HEK293 (cell line): ENCODE measurements at regions not wholly inside any gene's neighbourhood (a gene's known extent, or its start where the extent isn't known, plus 50 kb on each side); places are given as distances from the start of the nearest gene placed in this dataset.

Experiments used
- CTCF ChIA-PET: fragments of 350-600 bp; formaldehyde crosslinking; extraction: SDS; loops from one replicate; lab custom pipeline; 2021; ENCODE audit warnings: antibody characterized with exemption; lab: Yijun Ruan, JAX
- POLR2A ChIA-PET: fragments of 300-600 bp; formaldehyde crosslinking; extraction: SDS; loops from one replicate; lab custom pipeline; 2020; ENCODE audit warnings: antibody characterized with exemption, inconsistent platforms; lab: Yijun Ruan, JAX
- H3K27ac ChIP-seq: fragments of 200-500 bp; sonication (Bioruptor generic); 2 replicates; pipeline ENCODE4 v1.5.1; 2014; ENCODE audit warnings: low read depth, low read length, control low read depth, inconsistent platforms; ENCODE audit errors: extremely low read depth
- H3K36me3 ChIP-seq, 2 experiments: fragments of 200-500 bp in 1 of 2; sonication (Bioruptor generic) in 1 of 2; 1 replicate in 1 of 2; 2 replicates in 1 of 2; pipeline ENCODE4 v1.5.1; 2014 to 2017; ENCODE audit warnings: inconsistent platforms in 2 of 2, low read length in 2 of 2; ENCODE audit not compliant: control insufficient read depth in 2 of 2, insufficient read depth in 1 of 2
- H3K4me1 ChIP-seq: fragments of 200-500 bp; sonication (Bioruptor generic); 2 replicates; pipeline ENCODE4 v1.5.1; 2014; ENCODE audit warnings: mild to moderate bottlenecking, low read length, inconsistent platforms; ENCODE audit not compliant: control insufficient read depth, insufficient read depth
- H3K4me3 ChIP-seq: 2 replicates; pipeline ENCODE4 v1.5.1; 2011; ENCODE audit warnings: low read depth, mild to moderate bottlenecking, control low read depth, low read length, moderate library complexity
- H3K9me3 ChIP-seq: fragments of 200-500 bp; sonication (Bioruptor generic); 2 replicates; pipeline ENCODE4 v1.5.1; 2014; ENCODE audit warnings: low read depth, low read length, inconsistent platforms; ENCODE audit not compliant: control insufficient read depth, insufficient read depth
- BCL11A ChIP-seq: fragments of 450-650 bp; formaldehyde crosslinking; IDR thresholded peaks from 2 replicates; pipeline ENCODE4 v1.5.1; 2016; ENCODE audit warnings: low read depth, missing biosample characterization, missing genetic modification characterization
- HOXD13 ChIP-seq: sonication (generic); formaldehyde crosslinking; IDR thresholded peaks from 2 replicates; pipeline ENCODE4 v1.8.0; 2022; ENCODE audit warnings: missing genetic modification reagents, borderline replicate concordance
- MYNN ChIP-seq: fragments of 450-650 bp; formaldehyde crosslinking; IDR thresholded peaks from 2 replicates; pipeline ENCODE4 v1.5.1; 2016; ENCODE audit warnings: missing biosample characterization, missing genetic modification characterization, borderline replicate concordance
- SETDB1 ChIP-seq: IDR thresholded peaks from one replicate; pipeline ENCODE4 v1.6.1; 2017; ENCODE audit warnings: mild to moderate bottlenecking, low read length, moderate library complexity, mixed read lengths; ENCODE audit not compliant: insufficient read length
- TSHZ1 ChIP-seq: fragments of 450-650 bp; formaldehyde crosslinking; IDR thresholded peaks from 2 replicates; pipeline ENCODE4 v1.5.1; 2016; ENCODE audit warnings: missing biosample characterization, missing genetic modification characterization, borderline replicate concordance
- ZBTB1 ChIP-seq: fragments of 450-650 bp; formaldehyde crosslinking; IDR thresholded peaks from 2 replicates; pipeline ENCODE4 v1.5.1; 2016; ENCODE audit warnings: missing biosample characterization, missing genetic modification characterization
- ZFHX2 ChIP-seq: fragments of 450-650 bp; formaldehyde crosslinking; conservative IDR thresholded peaks from 2 replicates; pipeline ENCODE4 v1.5.1; 2016; ENCODE audit warnings: missing biosample characterization, missing genetic modification characterization
- ZFP41 ChIP-seq: fragments of 450-650 bp; formaldehyde crosslinking; IDR thresholded peaks from 2 replicates; pipeline ENCODE4 v1.5.1; 2016; ENCODE audit warnings: missing biosample characterization, missing genetic modification characterization, borderline replicate concordance
- ZNF114 ChIP-seq: fragments of 450-650 bp; formaldehyde crosslinking; IDR thresholded peaks from 2 replicates; pipeline ENCODE4 v1.5.0; 2017; ENCODE audit warnings: missing biosample characterization, missing genetic modification characterization
- ZNF133 ChIP-seq: fragments of 450-650 bp; formaldehyde crosslinking; IDR thresholded peaks from 2 replicates; pipeline ENCODE4 v1.5.1; 2016; ENCODE audit warnings: missing biosample characterization, missing genetic modification characterization
- ZNF155 ChIP-seq: fragments of 450-650 bp; formaldehyde crosslinking; IDR thresholded peaks from 2 replicates; pipeline ENCODE4 v1.5.1; 2016; ENCODE audit warnings: missing biosample characterization, missing genetic modification characterization
- ZNF175 ChIP-seq: fragments of 450-650 bp; formaldehyde crosslinking; IDR thresholded peaks from 2 replicates; pipeline ENCODE4 v1.5.1; 2016; ENCODE audit warnings: missing biosample characterization, missing genetic modification characterization
- ZNF184 ChIP-seq: fragments of 450-650 bp; IDR thresholded peaks from 2 replicates; pipeline ENCODE4 v1.5.1; 2018; ENCODE audit warnings: missing biosample characterization, mild to moderate bottlenecking, missing genetic modification characterization
- ZNF302 ChIP-seq: fragments of 450-650 bp; formaldehyde crosslinking; IDR thresholded peaks from 2 replicates; pipeline ENCODE4 v1.5.1; 2016; ENCODE audit warnings: missing biosample characterization, missing genetic modification characterization, low read depth
- ZNF350 ChIP-seq: fragments of 450-650 bp; formaldehyde crosslinking; IDR thresholded peaks from 2 replicates; pipeline ENCODE4 v1.5.0; 2017; ENCODE audit warnings: missing biosample characterization, mild to moderate bottlenecking, missing genetic modification characterization
- ZNF426 ChIP-seq: fragments of 450-650 bp; formaldehyde crosslinking; IDR thresholded peaks from 2 replicates; pipeline ENCODE4 v1.5.1; 2017; ENCODE audit warnings: missing biosample characterization, missing genetic modification characterization, mild to moderate bottlenecking, inconsistent platforms, moderate library complexity
- ZNF513 ChIP-seq: fragments of 450-650 bp; IDR thresholded peaks from 2 replicates; pipeline ENCODE4 v1.5.1; 2018; ENCODE audit warnings: missing biosample characterization, missing genetic modification characterization
- ZNF529 ChIP-seq: fragments of 450-650 bp; formaldehyde crosslinking; IDR thresholded peaks from 2 replicates; pipeline ENCODE4 v1.5.1; 2017; ENCODE audit warnings: missing genetic modification characterization, missing biosample characterization; ENCODE audit not compliant: insufficient replicate concordance
- ZNF544 ChIP-seq: fragments of 450-650 bp; formaldehyde crosslinking; IDR thresholded peaks from 2 replicates; pipeline ENCODE4 v1.5.0; 2017; ENCODE audit warnings: missing biosample characterization, missing genetic modification characterization
- ZNF629 ChIP-seq: fragments of 450-650 bp; formaldehyde crosslinking; IDR thresholded peaks from 2 replicates; pipeline ENCODE4 v1.5.1; 2017; ENCODE audit warnings: missing biosample characterization, missing genetic modification characterization
- ZNF677 ChIP-seq: fragments of 450-650 bp; IDR thresholded peaks from 2 replicates; pipeline ENCODE4 v1.5.0; 2018; ENCODE audit warnings: missing biosample characterization, mild to moderate bottlenecking, missing genetic modification characterization, moderate library complexity
- ZSCAN18 ChIP-seq: fragments of 450-650 bp; formaldehyde crosslinking; IDR thresholded peaks from 2 replicates; pipeline ENCODE4 v1.5.1; 2016; ENCODE audit warnings: missing biosample characterization, missing genetic modification characterization
- ZXDB ChIP-seq: fragments of 450-650 bp; formaldehyde crosslinking; IDR thresholded peaks from 2 replicates; pipeline ENCODE4 v1.5.1; 2016; ENCODE audit warnings: missing biosample characterization, missing genetic modification characterization

GRCh38 chr11:81211050-81211449, 1522.6 kb downstream of the FAM181B start (continued):
- no peak for TF ChIP-seq ZNF175
- TF ChIP-seq ZNF544 = no peak
- TF ChIP-seq ZNF184 (tag by site-specific recombination) = no peak

GRCh38 chr11:81207421-81208054, 1526.1 kb downstream of the FAM181B start:
- POLR2A ChIA-PET = no interaction called here
- Histone ChIP-seq H3K27ac (no peak overlapping the region), H3K4me3 (no peak overlapping the region), H3K9me3 (no peaks in the 10 kb centered on the region)
- TF ChIP-seq ZNF677 (tag by site-specific recombination) = no peak
- no peak for TF ChIP-seq ZXDB
- TF ChIP-seq ZFHX2 (tag by site-specific recombination) = no peak
- TF ChIP-seq ZNF426 = no peak
- no peak for TF ChIP-seq MYNN (tag by site-specific recombination)
- TF ChIP-seq ZSCAN18 (tag by site-specific recombination) = no peak
- no peak for TF ChIP-seq BCL11A (tag by site-specific recombination)
- TF ChIP-seq ZNF302 = no peak
- TF ChIP-seq ZNF529 = no peak
- TF ChIP-seq ZNF155 = no peak
- no peak for TF ChIP-seq ZNF513 (tag by site-specific recombination)
- no peak for TF ChIP-seq ZNF114 (tag by site-specific recombination)
- no peak for TF ChIP-seq SETDB1
- TF ChIP-seq HOXD13 (CRISPR knock-in tag) = no peak
- no peak for TF ChIP-seq ZBTB1 (tag by site-specific recombination)
- no peak for TF ChIP-seq ZNF629
- no peak for TF ChIP-seq ZNF133 (tag by site-specific recombination)
- TF ChIP-seq ZFP41 (tag by site-specific recombination) = no peak
- TF ChIP-seq TSHZ1 (tag by site-specific recombination) = no peak
- no peak for TF ChIP-seq ZNF350 (tag by site-specific recombination)
- TF ChIP-seq, all 188 proteins: peak for 0
- Histone ChIP-seq H3K4me1 (no peaks in the 10 kb centered on the region), H3K36me3 (no peaks in the 10 kb centered on the region)
- CTCF ChIA-PET = no interaction called here
